HG02852 (cell line): ENCODE measurements at regions not wholly inside any gene's neighbourhood (a gene's known extent, or its start where the extent isn't known, plus 50 kb on each side); places are given as distances from the start of the nearest gene placed in this dataset.
"Not testable (repeated sequence)": the region's sequence is repeated elsewhere in the genome, so short reads cannot be mapped to it uniquely, and the experiment has no call there.

Source experiments
- ATAC-seq: cut with Tn5 transposase; IDR thresholded peaks from one replicate; pipeline ENCODE4 v1.9.1; 2021; ENCODE audit warnings: mild to moderate bottlenecking, moderate library complexity; ENCODE audit not compliant: unreplicated experiment

GRCh38 chr4:38373375-38373774 is 290.6 kb upstream of the KLF3 start:
- no peak for ATAC-seq

- no peak for ATAC-seq
Observed at GRCh38 chr4:38377195-38377594, 286.8 kb upstream of the KLF3 start.

GRCh38 chr4:38378478-38378877 is 285.5 kb upstream of the KLF3 start:
- ATAC-seq: no peak

GRCh38 chr4:38381788-38382187 is 282.2 kb upstream of the KLF3 start:
- no peak for ATAC-seq

GRCh38 chr4:38382520-38382919 is 281.5 kb upstream of the KLF3 start:
- no peak for ATAC-seq

- ATAC-seq: no peak
Observed at GRCh38 chr4:38383646-38384121, 280.3 kb upstream of the KLF3 start.

GRCh38 chr4:38385093-38386004 is 278.6 kb upstream of the KLF3 start:
- no peak for ATAC-seq

- ATAC-seq: no peak
Observed at GRCh38 chr4:38386005-38386551, 277.9 kb upstream of the KLF3 start.

- no peak for ATAC-seq
Observed at GRCh38 chr4:38386654-38387188, 277.3 kb upstream of the KLF3 start.

GRCh38 chr4:38387348-38387747 is 276.7 kb upstream of the KLF3 start:
- no peak for ATAC-seq

- no peak for ATAC-seq
Observed at GRCh38 chr4:38387819-38388218, 276.2 kb upstream of the KLF3 start.

- not testable (repeated sequence) for ATAC-seq
Observed at GRCh38 chr4:38388907-38389306, 275.1 kb upstream of the KLF3 start.

- ATAC-seq: no peak
Observed at GRCh38 chr4:38390969-38391545, 272.9 kb upstream of the KLF3 start.

GRCh38 chr4:38392223-38392855 is 271.7 kb upstream of the KLF3 start:
- no peak for ATAC-seq

- no peak for ATAC-seq
Observed at GRCh38 chr4:38396091-38396490, 267.9 kb upstream of the KLF3 start.

GRCh38 chr4:38396845-38397547 is 267.0 kb upstream of the KLF3 start:
- no peak for ATAC-seq

GRCh38 chr4:38400946-38401345 is 263.1 kb upstream of the KLF3 start:
- ATAC-seq: no peak

- ATAC-seq: no peak
Observed at GRCh38 chr4:38406243-38406642, 257.8 kb upstream of the KLF3 start.

GRCh38 chr4:38409852-38410251 is 254.1 kb upstream of the KLF3 start:
- no peak for ATAC-seq

GRCh38 chr4:38411092-38411491 is 252.9 kb upstream of the KLF3 start:
- peak; percentile 90 for ATAC-seq
